K562 (cell line): ENCODE measurements at regions not wholly inside any gene's neighbourhood (a gene's known extent, or its start where the extent isn't known, plus 50 kb on each side); places are given as distances from the start of the nearest gene placed in this dataset.

Experiments used
- ZNF436 ChIP-seq: fragments of 250-450, 450-650 bp; sonication (Bioruptor Pico); formaldehyde crosslinking; IDR thresholded peaks from 2 replicates; pipeline ENCODE4 v1.7.0; 2020; ENCODE audit warnings: mild to moderate bottlenecking
- ZNF764 ChIP-seq: fragments of 250-450 bp; sonication (Bioruptor Pico); IDR thresholded peaks from 2 replicates; pipeline ENCODE4 v1.4.0; 2020; ENCODE audit warnings: low read depth, mild to moderate bottlenecking, moderate library complexity
- TF ChIP-seq, protein P1 (sequence below), 2 experiments: fragments of 450-650 bp in 1 of 2; sonication (generic) in 1 of 2; formaldehyde crosslinking in 1 of 2; IDR thresholded peaks; 2 replicates each; pipeline versions ENCODE4 v1.7.1 to v1.9.0; 2016 to 2022; ENCODE audit warnings: inconsistent platforms in 1 of 2, mild to moderate bottlenecking in 1 of 2, missing genetic modification reagents in 1 of 2

DNA sequence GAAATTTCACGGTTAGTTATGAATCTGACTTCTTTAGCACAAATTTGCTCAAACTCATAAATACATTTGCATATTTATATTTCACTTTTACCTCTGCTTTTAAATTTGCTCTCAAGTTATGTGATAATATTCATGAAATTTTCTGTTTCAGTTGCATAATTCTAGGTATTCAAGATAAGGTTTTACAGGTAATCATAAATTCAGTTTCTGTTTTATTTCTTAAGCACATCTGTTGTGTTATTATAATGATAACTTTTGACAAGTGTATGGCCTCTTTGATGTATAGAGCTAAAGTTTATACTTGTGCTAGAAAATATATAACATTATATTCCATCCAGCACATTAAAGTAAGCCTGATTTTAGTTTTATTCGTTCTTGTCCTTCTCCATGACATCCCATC is 308.1 kb downstream of the SLC7A11 start (continued):
- TF ChIP-seq, protein P1, sequence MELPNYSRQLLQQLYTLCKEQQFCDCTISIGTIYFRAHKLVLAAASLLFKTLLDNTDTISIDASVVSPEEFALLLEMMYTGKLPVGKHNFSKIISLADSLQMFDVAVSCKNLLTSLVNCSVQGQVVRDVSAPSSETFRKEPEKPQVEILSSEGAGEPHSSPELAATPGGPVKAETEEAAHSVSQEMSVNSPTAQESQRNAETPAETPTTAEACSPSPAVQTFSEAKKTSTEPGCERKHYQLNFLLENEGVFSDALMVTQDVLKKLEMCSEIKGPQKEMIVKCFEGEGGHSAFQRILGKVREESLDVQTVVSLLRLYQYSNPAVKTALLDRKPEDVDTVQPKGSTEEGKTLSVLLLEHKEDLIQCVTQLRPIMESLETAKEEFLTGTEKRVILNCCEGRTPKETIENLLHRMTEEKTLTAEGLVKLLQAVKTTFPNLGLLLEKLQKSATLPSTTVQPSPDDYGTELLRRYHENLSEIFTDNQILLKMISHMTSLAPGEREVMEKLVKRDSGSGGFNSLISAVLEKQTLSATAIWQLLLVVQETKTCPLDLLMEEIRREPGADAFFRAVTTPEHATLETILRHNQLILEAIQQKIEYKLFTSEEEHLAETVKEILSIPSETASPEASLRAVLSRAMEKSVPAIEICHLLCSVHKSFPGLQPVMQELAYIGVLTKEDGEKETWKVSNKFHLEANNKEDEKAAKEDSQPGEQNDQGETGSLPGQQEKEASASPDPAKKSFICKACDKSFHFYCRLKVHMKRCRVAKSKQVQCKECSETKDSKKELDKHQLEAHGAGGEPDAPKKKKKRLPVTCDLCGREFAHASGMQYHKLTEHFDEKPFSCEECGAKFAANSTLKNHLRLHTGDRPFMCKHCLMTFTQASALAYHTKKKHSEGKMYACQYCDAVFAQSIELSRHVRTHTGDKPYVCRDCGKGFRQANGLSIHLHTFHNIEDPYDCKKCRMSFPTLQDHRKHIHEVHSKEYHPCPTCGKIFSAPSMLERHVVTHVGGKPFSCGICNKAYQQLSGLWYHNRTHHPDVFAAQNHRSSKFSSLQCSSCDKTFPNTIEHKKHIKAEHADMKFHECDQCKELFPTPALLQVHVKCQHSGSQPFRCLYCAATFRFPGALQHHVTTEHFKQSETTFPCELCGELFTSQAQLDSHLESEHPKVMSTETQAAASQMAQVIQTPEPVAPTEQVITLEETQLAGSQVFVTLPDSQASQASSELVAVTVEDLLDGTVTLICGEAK (IDR thresholded peaks at IDR 0.05): no peak
- TF ChIP-seq, protein P1 (CRISPR knock-in tag; IDR thresholded peaks at IDR 0.05): no peak
- TF ChIP-seq ZNF436 (CRISPR knock-in tag): no peak
- no peak for TF ChIP-seq ZNF764
